ENCODE measurements at regions not wholly inside any gene's neighbourhood (a gene's known extent, or its start where the extent isn't known, plus 50 kb on each side); places are given as distances from the start of the nearest gene placed in this dataset.
"Not testable (repeated sequence)": the region's sequence is repeated elsewhere in the genome, so short reads cannot be mapped to it uniquely, and the experiment has no call there.

DNA sequence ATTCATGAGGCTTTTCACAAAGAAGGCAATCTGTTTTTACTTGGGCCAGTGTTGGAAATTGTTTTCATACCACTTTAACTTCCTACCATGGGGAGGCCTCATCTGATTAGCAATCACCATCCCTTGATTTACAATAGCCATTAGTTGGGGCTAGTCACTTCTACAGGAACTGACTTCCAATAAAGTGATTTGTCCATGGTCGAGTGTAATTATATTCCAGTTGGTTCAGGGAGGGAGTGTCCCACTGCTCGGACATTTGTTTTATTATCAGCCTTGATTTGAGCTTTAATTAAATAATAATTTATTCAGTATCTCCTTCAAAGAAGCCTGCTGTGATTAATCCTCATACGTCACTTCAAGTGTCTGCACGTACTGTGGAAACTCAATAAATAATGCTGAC lies 233.9 kb upstream of the CNTNAP5 start:
- Mint-ChIP-seq H3K27ac (no peak overlapping the region), H3K36me3 (no peaks in the 10 kb centered on the region), H3K27me3 (ENCODE audit: low read depth in 3 of 3) (no peaks in the 10 kb centered on the region), H3K9me3 (peaks cover 0 to 5% (median 2%) of the 10 kb centered on the region in 7 donors), H3K4me3 (no peak overlapping the region), H3K4me1 (no peaks in the 10 kb centered on the region)
- intact Hi-C loops (cut with micrococcal nuclease): no loop called here
- Histone ChIP-seq H3K4me1 (ENCODE audit: control insufficient read depth in 1 of 2, insufficient read depth in 2 of 2, low read length in 2 of 2) (no peaks in the 10 kb centered on the region), H3K9ac (ENCODE audit: insufficient read depth, low read length, poor library complexity, severe bottlenecking) (no peak overlapping the region), H3K27me3 (ENCODE audit: control insufficient read depth in 2 of 2, insufficient read depth in 2 of 2, low read length in 2 of 2) (no peaks in the 10 kb centered on the region), H3K4me2 (replicated peaks; ENCODE audit: extremely low read depth, low read length, poor library complexity, severe bottlenecking) (no peak overlapping the region), H3K4me3 (replicated peaks in 1 of 3; ENCODE audit: low read depth in 2 of 3, low read length in 3 of 3) (no peak overlapping the region), H3K9me3 (replicated peaks in 1 of 2; ENCODE audit: control insufficient read depth in 1 of 2, insufficient read depth in 1 of 2, low read length in 2 of 2) (no peaks in the 10 kb centered on the region), H2AFZ (ENCODE audit: insufficient read depth, low read depth, low read length, poor library complexity, severe bottlenecking) (no peak overlapping the region), H3K36me3 (replicated peaks in 1 of 2; ENCODE audit: control insufficient read depth in 1 of 2, insufficient read depth in 2 of 2, low read length in 2 of 2) (no peaks in the 10 kb centered on the region), H3K79me2 (ENCODE audit: insufficient read depth, low read length) (no peaks in the 10 kb centered on the region), H4K20me1 (ENCODE audit: insufficient read depth, low read length) (no peaks in the 10 kb centered on the region), H3K27ac (ENCODE audit: low read depth in 1 of 2, low read length in 2 of 2) (no peak overlapping the region)
- DNase-seq: no peak
- TF ChIP-seq CTCF (IDR thresholded peaks at IDR 0.05): no peak
- no CpG with 5 or more reads among the region's 4 CpGs for WGBS (ENCODE audit: insufficient coverage)

- Mint-ChIP-seq H3K36me3 (no peaks in the 10 kb centered on the region), H3K27ac (no peak overlapping the region), H3K27me3 (ENCODE audit: low read depth in 3 of 3) (no peaks in the 10 kb centered on the region), H3K4me3 (no peak overlapping the region), H3K9me3 (peaks cover 0 to 3% (median 0%) of the 10 kb centered on the region in 7 donors), H3K4me1 (no peaks in the 10 kb centered on the region)
- Histone ChIP-seq H3K4me2 (replicated peaks; ENCODE audit: extremely low read depth, low read length, poor library complexity, severe bottlenecking) (no peak overlapping the region), H3K9me3 (replicated peaks in 1 of 2; ENCODE audit: control insufficient read depth in 1 of 2, insufficient read depth in 1 of 2, low read length in 2 of 2) (no peaks in the 10 kb centered on the region), H3K79me2 (ENCODE audit: insufficient read depth, low read length) (no peaks in the 10 kb centered on the region), H3K4me3 (replicated peaks in 1 of 3; ENCODE audit: low read depth in 2 of 3, low read length in 3 of 3) (no peak overlapping the region), H2AFZ (ENCODE audit: insufficient read depth, low read depth, low read length, poor library complexity, severe bottlenecking) (no peak overlapping the region), H3K27me3 (ENCODE audit: control insufficient read depth in 2 of 2, insufficient read depth in 2 of 2, low read length in 2 of 2) (no peaks in the 10 kb centered on the region), H4K20me1 (ENCODE audit: insufficient read depth, low read length) (no peaks in the 10 kb centered on the region), H3K36me3 (replicated peaks in 1 of 2; ENCODE audit: control insufficient read depth in 1 of 2, insufficient read depth in 2 of 2, low read length in 2 of 2) (no peaks in the 10 kb centered on the region), H3K4me1 (ENCODE audit: control insufficient read depth in 1 of 2, insufficient read depth in 2 of 2, low read length in 2 of 2) (no peaks in the 10 kb centered on the region), H3K27ac (ENCODE audit: low read depth in 1 of 2, low read length in 2 of 2) (no peak overlapping the region), H3K9ac (ENCODE audit: insufficient read depth, low read length, poor library complexity, severe bottlenecking) (no peak overlapping the region)
- intact Hi-C loops (cut with micrococcal nuclease): no loop called here
- TF ChIP-seq CTCF (IDR thresholded peaks at IDR 0.05): no peak
- DNase-seq: no peak
Observed at GRCh38 chr2:123791684-123792083, 233.4 kb upstream of the CNTNAP5 start.

DNA sequence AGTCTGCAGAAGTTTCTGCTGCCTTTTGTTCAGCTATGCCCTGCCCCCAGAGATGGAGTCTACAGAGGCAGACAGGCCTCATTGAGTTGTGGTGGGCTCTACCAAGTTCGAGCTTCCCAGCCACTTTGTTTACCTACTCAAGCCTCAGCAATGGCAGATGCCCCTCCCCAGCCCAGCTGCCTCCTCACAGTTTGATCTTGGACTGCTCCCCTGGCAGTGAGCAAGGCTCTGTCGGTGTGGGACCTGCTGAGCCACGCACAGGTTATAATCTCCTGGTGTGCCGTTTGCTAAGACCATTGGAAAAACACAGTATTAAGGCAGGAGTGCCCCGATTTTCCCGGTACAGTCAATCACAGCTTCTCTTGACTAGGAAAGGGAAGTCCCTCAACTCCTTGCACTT lies 221.0 kb upstream of the CNTNAP5 start:
- H3K27me3 Mint-ChIP-seq (ENCODE audit: low read depth in 3 of 3); DNase-seq; H3K27ac ChIP-seq (ENCODE audit: low read depth in 1 of 2, low read length in 2 of 2); H3K27me3 ChIP-seq (ENCODE audit: control insufficient read depth in 2 of 2, insufficient read depth in 2 of 2, low read length in 2 of 2); H3K36me3 Mint-ChIP-seq; H3K9ac ChIP-seq (ENCODE audit: insufficient read depth, low read length, poor library complexity, severe bottlenecking); H3K4me3 Mint-ChIP-seq; H4K20me1 ChIP-seq (ENCODE audit: insufficient read depth, low read length); H3K4me1 ChIP-seq (ENCODE audit: control insufficient read depth in 1 of 2, insufficient read depth in 2 of 2, low read length in 2 of 2); H2AFZ ChIP-seq (ENCODE audit: insufficient read depth, low read depth, low read length, poor library complexity, severe bottlenecking); H3K36me3 ChIP-seq (replicated peaks in 1 of 2; ENCODE audit: control insufficient read depth in 1 of 2, insufficient read depth in 2 of 2, low read length in 2 of 2); H3K79me2 ChIP-seq (ENCODE audit: insufficient read depth, low read length); H3K4me3 ChIP-seq (replicated peaks in 1 of 3; ENCODE audit: low read depth in 2 of 3, low read length in 3 of 3); H3K27ac Mint-ChIP-seq; H3K4me2 ChIP-seq (replicated peaks; ENCODE audit: extremely low read depth, low read length, poor library complexity, severe bottlenecking); H3K4me1 Mint-ChIP-seq; intact Hi-C loops (cut with micrococcal nuclease): not testable (repeated sequence)
- H3K9me3 Mint-ChIP-seq: peaks cover 21 to 48% (median 42%) of the 10 kb centered on the region in 7 donors
- WGBS (ENCODE audit: insufficient coverage): 100% methylated on average over 5 of the region's 6 CpGs
- H3K9me3 ChIP-seq (replicated peaks in 1 of 2; ENCODE audit: control insufficient read depth in 1 of 2, insufficient read depth in 1 of 2, low read length in 2 of 2): peaks cover 29 to 31% of the 10 kb centered on the region in 2 donors

GRCh38 chr2:123805746-123806145 lies 219.3 kb upstream of the CNTNAP5 start:
- H3K36me3 ChIP-seq (replicated peaks in 1 of 2; ENCODE audit: control insufficient read depth in 1 of 2, insufficient read depth in 2 of 2, low read length in 2 of 2); H3K4me1 Mint-ChIP-seq; H3K4me2 ChIP-seq (replicated peaks; ENCODE audit: extremely low read depth, low read length, poor library complexity, severe bottlenecking); H3K27me3 Mint-ChIP-seq (ENCODE audit: low read depth in 3 of 3); intact Hi-C loops (cut with micrococcal nuclease); H3K4me1 ChIP-seq (ENCODE audit: control insufficient read depth in 1 of 2, insufficient read depth in 2 of 2, low read length in 2 of 2); H2AFZ ChIP-seq (ENCODE audit: insufficient read depth, low read depth, low read length, poor library complexity, severe bottlenecking); DNase-seq; H3K27ac Mint-ChIP-seq; H3K27ac ChIP-seq (ENCODE audit: low read depth in 1 of 2, low read length in 2 of 2); H4K20me1 ChIP-seq (ENCODE audit: insufficient read depth, low read length); H3K4me3 ChIP-seq (replicated peaks in 1 of 3; ENCODE audit: low read depth in 2 of 3, low read length in 3 of 3); H3K4me3 Mint-ChIP-seq; H3K79me2 ChIP-seq (ENCODE audit: insufficient read depth, low read length); H3K36me3 Mint-ChIP-seq; H3K9ac ChIP-seq (ENCODE audit: insufficient read depth, low read length, poor library complexity, severe bottlenecking); H3K27me3 ChIP-seq (ENCODE audit: control insufficient read depth in 2 of 2, insufficient read depth in 2 of 2, low read length in 2 of 2): not testable (repeated sequence)
- 95% methylated on average over 2 of the region's 3 CpGs for WGBS (ENCODE audit: insufficient coverage)
- H3K9me3 Mint-ChIP-seq: peaks cover 22 to 46% (median 41%) of the 10 kb centered on the region in 7 donors
- H3K9me3 ChIP-seq (replicated peaks in 1 of 2; ENCODE audit: control insufficient read depth in 1 of 2, insufficient read depth in 1 of 2, low read length in 2 of 2): peaks cover 29 to 31% of the 10 kb centered on the region in 2 donors

Data from CD14-positive monocyte (primary cell).